LNCAP (cell line): ENCODE measurements at regions not wholly inside any gene's neighbourhood (a gene's known extent, or its start where the extent isn't known, plus 50 kb on each side); places are given as distances from the start of the nearest gene placed in this dataset.

ENCODE experiments used
- CTCF ChIP-seq: fragments of 450-650 bp; IDR thresholded peaks from 2 replicates; pipeline ENCODE4 v1.5.1; 2017; ENCODE audit warnings: mild to moderate bottlenecking

- TF ChIP-seq CTCF: no peak
Observed at GRCh38 chr15:81729340-81729739, 316.5 kb downstream of the MEX3B start.

- TF ChIP-seq CTCF: no peak
Observed at GRCh38 chr15:81728726-81729125, 317.1 kb downstream of the MEX3B start.

GRCh38 chr15:81725590-81725989, 320.2 kb downstream of the MEX3B start:
- TF ChIP-seq CTCF: no peak

- no peak for TF ChIP-seq CTCF
Observed at GRCh38 chr15:81724536-81724935, 321.3 kb downstream of the MEX3B start.

GRCh38 chr15:81723701-81724100, 322.1 kb downstream of the MEX3B start:
- no peak for TF ChIP-seq CTCF

GRCh38 chr15:81723113-81723651, 322.6 kb downstream of the MEX3B start:
- TF ChIP-seq CTCF: no peak

- no peak for TF ChIP-seq CTCF
Observed at GRCh38 chr15:81710328-81710727, 335.5 kb downstream of the MEX3B start.

- no peak for TF ChIP-seq CTCF
Observed at GRCh38 chr15:81686021-81686420, 312.0 kb upstream of the TMC3 start.
